GM12873 (cell line): ENCODE measurements at regions not wholly inside any gene's neighbourhood (a gene's known extent, or its start where the extent isn't known, plus 50 kb on each side); places are given as distances from the start of the nearest gene placed in this dataset.

Experiments used
- CTCF ChIP-seq: IDR thresholded peaks from 2 replicates; pipeline ENCODE4 v1.5.1; 2012; ENCODE audit warnings: low read depth, mild to moderate bottlenecking, moderate library complexity, low read length, control low read depth; ENCODE audit not compliant: insufficient read depth; ENCODE audit errors: missing control alignments

- no peak for TF ChIP-seq CTCF
Observed at GRCh38 chr3:159887911-159888310, 100.7 kb upstream of the IL12A start.

GRCh38 chr3:159892171-159892795 is 96.4 kb upstream of the IL12A start:
- no peak for TF ChIP-seq CTCF

- no peak for TF ChIP-seq CTCF
Observed at GRCh38 chr3:159892801-159893200, 95.8 kb upstream of the IL12A start.

- no peak for TF ChIP-seq CTCF
Observed at GRCh38 chr3:159894386-159894785, 94.2 kb upstream of the IL12A start.

GRCh38 chr3:159895430-159895829 is 93.2 kb upstream of the IL12A start:
- no peak for TF ChIP-seq CTCF

- no peak for TF ChIP-seq CTCF
Observed at GRCh38 chr3:159896543-159896942, 92.1 kb upstream of the IL12A start.

- TF ChIP-seq CTCF = no peak
Observed at GRCh38 chr3:159897331-159898075, 91.1 kb upstream of the IL12A start.
